Ovary (tissue), 3 donors: ENCODE measurements at regions not wholly inside any gene's neighbourhood (a gene's known extent, or its start where the extent isn't known, plus 50 kb on each side); places are given as distances from the start of the nearest gene placed in this dataset.

Source experiments
- POLR2A ChIP-seq: fragments of 450-650 bp; IDR thresholded peaks from one replicate; pipeline ENCODE4 v1.6.1; 2017; ENCODE audit warnings: antibody characterized with exemption, mild to moderate bottlenecking, moderate library complexity
- TF ChIP-seq, protein P1 (sequence below), 3 donors: fragments of 450-650 bp in 2 of 3; fragments of 200-600 bp in 1 of 3; IDR thresholded peaks; one replicate each; pipeline versions ENCODE4 v1.5.1 to v1.8.0; 2016 to 2022; ENCODE audit warnings: antibody characterized with exemption in 3 of 3, mild to moderate bottlenecking in 1 of 3
- donor health status: DM: no; HTN: no; CAD: no.

DNA sequence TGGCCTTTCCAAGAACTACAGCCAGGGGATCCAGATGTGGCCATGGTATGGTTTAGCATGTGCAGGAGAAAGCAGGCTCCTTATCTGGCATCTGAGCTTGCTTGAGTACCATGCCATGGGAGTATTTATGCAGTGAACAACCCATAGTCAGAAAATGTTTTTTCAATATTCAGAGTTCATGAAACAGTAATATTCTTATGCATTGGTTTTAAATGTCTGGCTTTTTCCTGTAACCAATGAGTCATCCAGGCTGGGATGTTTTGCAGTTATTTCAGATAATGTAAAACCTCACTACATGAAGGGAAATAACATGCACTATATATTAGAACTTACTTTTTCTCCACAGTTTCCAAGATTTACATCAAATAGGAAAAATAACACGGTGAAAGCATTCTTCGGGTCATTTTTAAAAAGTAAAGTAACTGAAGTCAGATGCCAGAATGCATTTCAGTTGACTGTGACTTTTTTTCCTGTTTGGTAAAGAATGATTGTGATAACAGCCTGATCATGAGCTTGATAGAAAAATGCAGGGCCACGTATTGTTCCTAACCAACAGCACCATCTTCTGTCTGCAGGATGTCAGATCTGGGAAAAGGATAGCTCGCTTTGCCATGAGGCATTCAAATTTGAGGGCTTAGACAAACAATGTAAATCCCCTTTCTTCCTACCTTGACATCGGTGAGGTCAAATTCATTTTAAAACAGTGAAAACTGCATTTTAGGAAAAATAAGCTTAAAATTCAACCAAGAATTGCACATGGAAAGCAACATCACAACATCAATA, 152.8 kb downstream of the DSC3 start:
- TF ChIP-seq, protein P1, sequence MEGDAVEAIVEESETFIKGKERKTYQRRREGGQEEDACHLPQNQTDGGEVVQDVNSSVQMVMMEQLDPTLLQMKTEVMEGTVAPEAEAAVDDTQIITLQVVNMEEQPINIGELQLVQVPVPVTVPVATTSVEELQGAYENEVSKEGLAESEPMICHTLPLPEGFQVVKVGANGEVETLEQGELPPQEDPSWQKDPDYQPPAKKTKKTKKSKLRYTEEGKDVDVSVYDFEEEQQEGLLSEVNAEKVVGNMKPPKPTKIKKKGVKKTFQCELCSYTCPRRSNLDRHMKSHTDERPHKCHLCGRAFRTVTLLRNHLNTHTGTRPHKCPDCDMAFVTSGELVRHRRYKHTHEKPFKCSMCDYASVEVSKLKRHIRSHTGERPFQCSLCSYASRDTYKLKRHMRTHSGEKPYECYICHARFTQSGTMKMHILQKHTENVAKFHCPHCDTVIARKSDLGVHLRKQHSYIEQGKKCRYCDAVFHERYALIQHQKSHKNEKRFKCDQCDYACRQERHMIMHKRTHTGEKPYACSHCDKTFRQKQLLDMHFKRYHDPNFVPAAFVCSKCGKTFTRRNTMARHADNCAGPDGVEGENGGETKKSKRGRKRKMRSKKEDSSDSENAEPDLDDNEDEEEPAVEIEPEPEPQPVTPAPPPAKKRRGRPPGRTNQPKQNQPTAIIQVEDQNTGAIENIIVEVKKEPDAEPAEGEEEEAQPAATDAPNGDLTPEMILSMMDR (IDR thresholded peaks at IDR 0.05), result no peak
- TF ChIP-seq POLR2A, result no peak
